Activated CD8-positive, alpha-beta T cell treated with anti-CD3 and anti-CD28 coated beads for 36 hours (primary cell): ENCODE measurements at regions not wholly inside any gene's neighbourhood (a gene's known extent, or its start where the extent isn't known, plus 50 kb on each side); places are given as distances from the start of the nearest gene placed in this dataset.
"Not testable (repeated sequence)": the region's sequence is repeated elsewhere in the genome, so short reads cannot be mapped to it uniquely, and the experiment has no call there.

Experiments used
- ATAC-seq: fragments of 200-7000 bp; cut with Tn5 transposase; one replicate; pipeline ENCODE4 v1.10.0; 2021; ENCODE audit warnings: mild to moderate bottlenecking, moderate library complexity
- CTCF ChIA-PET: fragments of 350-600 bp; sonication (Branson Sonifier 250); formaldehyde crosslinking; loops from one replicate; lab custom pipeline; 2021; ENCODE audit warnings: antibody characterized with exemption; lab: Charles Lee
- POLR2A ChIA-PET: fragments of 350-600 bp; sonication (Branson Sonifier 250); formaldehyde crosslinking; loops from one replicate; lab custom pipeline; 2021; ENCODE audit warnings: antibody characterized with exemption; lab: Charles Lee
- DNase-seq: peaks from one replicate; pipeline ENCODE4 v3.0.0-alpha.2; 2020
- H3K27ac Mint-ChIP-seq: one replicate; pipeline ENCODE4 v1.8.0; 2021; ENCODE audit warnings: mild to moderate bottlenecking, mixed read lengths
- H3K27me3 Mint-ChIP-seq: one replicate; pipeline ENCODE4 v1.8.0; 2021; ENCODE audit warnings: mixed read lengths
- H3K36me3 Mint-ChIP-seq: one replicate; pipeline ENCODE4 v1.8.0; 2021; ENCODE audit warnings: low read depth, mixed read lengths
- H3K4me1 Mint-ChIP-seq: one replicate; pipeline ENCODE4 v1.8.0; 2021; ENCODE audit warnings: low read depth, mixed read lengths
- H3K4me3 Mint-ChIP-seq: one replicate; pipeline ENCODE4 v1.8.0; 2021; ENCODE audit warnings: mild to moderate bottlenecking, moderate library complexity, mixed read lengths
- H3K9me3 Mint-ChIP-seq: one replicate; pipeline ENCODE4 v1.8.0; 2021; ENCODE audit warnings: mixed read lengths
- intact Hi-C: fragments of 100-400 bp; cut with micrococcal nuclease; formaldehyde crosslinking; loops from one replicate; pipeline ENCODE4 v1.10.0; 2022
- TF ChIP-seq, protein P1 (sequence below): fragments of 200-600 bp; IDR thresholded peaks from one replicate; pipeline ENCODE4 v1.8.0; 2022; ENCODE audit warnings: antibody characterized with exemption, mild to moderate bottlenecking

DNA sequence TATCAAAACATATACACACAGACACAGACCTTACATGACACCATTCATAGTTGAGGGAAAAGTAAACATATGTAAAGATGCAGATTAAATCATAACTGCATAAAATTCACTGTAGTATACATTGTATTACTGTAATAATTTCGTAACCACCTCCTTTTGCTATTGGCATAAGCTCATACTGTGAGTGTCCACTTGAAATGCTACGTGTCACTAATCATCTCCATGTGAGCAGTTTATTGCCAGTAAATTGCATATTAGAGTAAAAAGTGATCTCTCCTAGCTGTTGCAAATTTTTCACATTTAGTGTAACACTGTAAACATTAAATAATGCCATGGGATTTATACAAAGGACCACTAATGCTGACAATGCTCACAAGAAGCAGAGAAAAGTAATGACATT is 256.7 kb upstream of the GNPDA2 start:
- Mint-ChIP-seq H3K27ac (no peak overlapping the region), H3K4me3 (no peak overlapping the region), H3K9me3 (peaks cover 5% of the 10 kb centered on the region), H3K36me3 (no peaks in the 10 kb centered on the region), H3K4me1 (no peaks in the 10 kb centered on the region), H3K27me3 (no peaks in the 10 kb centered on the region)
- POLR2A ChIA-PET: no interaction called here
- intact Hi-C loops: no loop called here
- TF ChIP-seq, protein P1, sequence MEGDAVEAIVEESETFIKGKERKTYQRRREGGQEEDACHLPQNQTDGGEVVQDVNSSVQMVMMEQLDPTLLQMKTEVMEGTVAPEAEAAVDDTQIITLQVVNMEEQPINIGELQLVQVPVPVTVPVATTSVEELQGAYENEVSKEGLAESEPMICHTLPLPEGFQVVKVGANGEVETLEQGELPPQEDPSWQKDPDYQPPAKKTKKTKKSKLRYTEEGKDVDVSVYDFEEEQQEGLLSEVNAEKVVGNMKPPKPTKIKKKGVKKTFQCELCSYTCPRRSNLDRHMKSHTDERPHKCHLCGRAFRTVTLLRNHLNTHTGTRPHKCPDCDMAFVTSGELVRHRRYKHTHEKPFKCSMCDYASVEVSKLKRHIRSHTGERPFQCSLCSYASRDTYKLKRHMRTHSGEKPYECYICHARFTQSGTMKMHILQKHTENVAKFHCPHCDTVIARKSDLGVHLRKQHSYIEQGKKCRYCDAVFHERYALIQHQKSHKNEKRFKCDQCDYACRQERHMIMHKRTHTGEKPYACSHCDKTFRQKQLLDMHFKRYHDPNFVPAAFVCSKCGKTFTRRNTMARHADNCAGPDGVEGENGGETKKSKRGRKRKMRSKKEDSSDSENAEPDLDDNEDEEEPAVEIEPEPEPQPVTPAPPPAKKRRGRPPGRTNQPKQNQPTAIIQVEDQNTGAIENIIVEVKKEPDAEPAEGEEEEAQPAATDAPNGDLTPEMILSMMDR: no peak
- CTCF ChIA-PET: no interaction called here
- DNase-seq: no peak
- no peak for ATAC-seq

DNA sequence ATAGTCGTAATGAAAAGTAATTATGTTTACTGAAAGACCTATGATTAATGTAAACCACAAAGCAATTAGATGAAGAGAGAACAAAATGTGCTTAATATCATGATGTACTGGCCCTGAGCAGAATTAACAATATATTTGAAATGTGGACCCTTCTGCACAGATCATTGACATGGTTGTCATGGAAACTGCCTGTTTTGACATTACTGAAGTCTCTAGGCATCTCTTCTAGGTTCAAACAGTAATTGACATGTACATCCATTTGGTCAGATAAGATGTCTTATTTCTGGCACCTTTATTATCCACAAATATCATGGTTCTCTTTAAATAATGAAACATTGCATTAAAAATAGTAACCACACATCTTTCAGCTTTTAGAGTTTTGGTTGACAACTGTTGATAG is 251.7 kb upstream of the GNPDA2 start:
- CTCF ChIA-PET: no interaction called here
- Mint-ChIP-seq H3K9me3 (peaks cover 3% of the 10 kb centered on the region), H3K4me3 (no peak overlapping the region), H3K36me3 (no peaks in the 10 kb centered on the region), H3K27me3 (no peaks in the 10 kb centered on the region), H3K27ac (no peak overlapping the region), H3K4me1 (no peaks in the 10 kb centered on the region)
- POLR2A ChIA-PET: no interaction called here
- ATAC-seq (no peak), DNase-seq (no peak)
- TF ChIP-seq, protein P1: no peak
- intact Hi-C loops: no loop called here

DNA sequence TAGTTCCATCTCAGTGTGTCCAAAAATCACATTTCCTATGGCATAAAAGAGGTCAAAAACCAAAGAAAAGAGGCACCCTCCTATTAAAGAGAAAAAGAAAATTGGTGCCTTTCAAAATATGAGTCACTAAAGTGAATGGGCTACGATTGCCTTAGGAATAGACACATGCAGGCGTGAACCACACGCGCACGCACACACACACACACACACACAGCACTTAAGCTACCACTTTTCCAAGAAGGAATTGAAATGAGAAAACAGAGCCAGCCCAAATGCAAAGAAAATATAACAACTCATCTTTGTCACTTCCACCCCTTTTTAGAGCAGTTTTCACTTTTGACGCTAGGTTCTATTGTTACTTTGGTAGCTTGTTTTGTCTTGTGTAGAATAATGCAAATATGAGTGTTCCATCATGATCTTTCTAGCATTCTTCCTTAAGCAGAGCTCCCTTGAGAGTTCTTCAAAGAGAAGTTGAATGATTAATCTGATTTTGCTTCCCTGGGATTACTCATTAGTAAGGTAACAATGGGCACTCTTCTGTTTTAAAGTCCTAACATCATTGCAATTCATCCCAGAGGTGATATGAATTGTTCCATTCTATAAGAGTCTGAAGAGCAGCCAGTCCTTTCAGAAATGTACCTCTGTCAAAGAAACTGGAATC is 239.2 kb upstream of the GNPDA2 start:
- POLR2A ChIA-PET: no interaction called here
- Mint-ChIP-seq H3K4me1 (no peaks in the 10 kb centered on the region), H3K27me3 (no peaks in the 10 kb centered on the region), H3K9me3 (peaks cover 8% of the 10 kb centered on the region), H3K4me3 (no peak overlapping the region), H3K36me3 (no peaks in the 10 kb centered on the region), H3K27ac (no peak overlapping the region)
- CTCF ChIA-PET: no interaction called here
- TF ChIP-seq, protein P1: no peak
- no peak for ATAC-seq
- no peak for DNase-seq
- intact Hi-C loops: no loop called here

DNA sequence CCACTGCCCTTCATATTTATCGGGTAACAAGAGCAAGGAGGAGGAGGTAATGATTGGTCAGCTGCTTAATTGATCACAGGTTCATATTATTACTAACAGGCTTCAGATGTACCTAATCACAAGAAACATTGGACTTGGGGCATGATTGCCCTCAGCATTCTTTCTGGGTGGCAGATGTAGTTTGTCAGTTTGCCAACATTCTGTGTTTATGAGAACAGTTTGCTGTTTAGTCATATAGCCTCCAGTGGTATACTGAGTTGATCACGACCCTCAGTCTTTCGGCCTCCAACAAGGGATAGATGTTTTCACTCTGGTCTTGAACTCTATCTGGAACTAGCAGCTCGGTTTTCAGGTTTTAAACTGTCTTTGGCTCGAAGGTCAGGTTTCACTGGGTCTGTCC is 237.7 kb upstream of the GNPDA2 start:
- ATAC-seq, H3K4me3 Mint-ChIP-seq, H3K4me1 Mint-ChIP-seq, DNase-seq, CTCF ChIA-PET, intact Hi-C loops, H3K27me3 Mint-ChIP-seq, H3K27ac Mint-ChIP-seq, POLR2A ChIA-PET, H3K36me3 Mint-ChIP-seq: not testable (repeated sequence)
- peaks cover 13% of the 10 kb centered on the region for H3K9me3 Mint-ChIP-seq

DNA sequence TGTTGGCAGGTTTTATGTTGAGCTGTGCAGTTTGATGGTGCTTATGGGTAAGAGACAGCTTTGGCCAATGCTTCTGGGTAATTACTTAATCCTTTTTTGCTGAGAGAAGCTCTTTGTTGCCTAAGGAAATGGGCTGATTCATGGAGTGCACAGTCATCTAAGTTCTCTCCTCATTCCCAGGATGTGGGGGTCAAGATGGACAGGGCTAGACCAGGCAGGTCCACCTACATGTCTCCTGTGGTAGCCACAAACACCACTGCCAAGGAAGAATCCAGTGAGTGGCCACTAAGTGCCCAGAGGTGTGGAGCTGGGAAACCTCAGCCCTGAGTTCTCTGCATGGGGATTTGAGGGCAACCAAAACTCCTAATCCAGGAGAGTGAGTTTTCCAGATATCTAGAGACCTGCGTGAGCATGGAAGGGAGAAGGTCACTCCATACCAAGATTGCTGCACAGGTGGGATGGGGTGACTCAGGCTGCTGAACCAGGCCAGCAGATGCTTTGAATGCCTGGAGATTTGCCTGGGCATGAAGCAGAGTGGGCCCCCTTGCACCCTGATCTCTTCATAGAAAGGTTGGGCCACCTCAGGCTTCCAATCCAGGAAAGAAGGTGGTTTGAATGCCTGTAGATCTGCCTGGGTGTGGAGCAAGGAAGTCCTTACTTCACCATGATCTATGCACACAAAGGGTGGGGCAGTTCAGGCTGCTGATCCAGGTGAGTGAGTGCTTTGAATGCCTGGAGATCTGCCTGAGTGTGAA is 234.8 kb upstream of the GNPDA2 start:
- Mint-ChIP-seq H3K9me3 (peaks cover 23% of the 10 kb centered on the region), H3K27ac (no peak overlapping the region), H3K4me1 (no peaks in the 10 kb centered on the region), H3K4me3 (no peak overlapping the region), H3K27me3 (no peaks in the 10 kb centered on the region), H3K36me3 (no peaks in the 10 kb centered on the region)
- ChIA-PET POLR2A (no interaction called here), CTCF (no interaction called here)
- DNase-seq: no peak
- intact Hi-C loops: no loop called here
- no peak for ATAC-seq
- TF ChIP-seq, protein P1: no peak
